ENCODE measurements at regions not wholly inside any gene's neighbourhood (a gene's known extent, or its start where the extent isn't known, plus 50 kb on each side); places are given as distances from the start of the nearest gene placed in this dataset.

DNA sequence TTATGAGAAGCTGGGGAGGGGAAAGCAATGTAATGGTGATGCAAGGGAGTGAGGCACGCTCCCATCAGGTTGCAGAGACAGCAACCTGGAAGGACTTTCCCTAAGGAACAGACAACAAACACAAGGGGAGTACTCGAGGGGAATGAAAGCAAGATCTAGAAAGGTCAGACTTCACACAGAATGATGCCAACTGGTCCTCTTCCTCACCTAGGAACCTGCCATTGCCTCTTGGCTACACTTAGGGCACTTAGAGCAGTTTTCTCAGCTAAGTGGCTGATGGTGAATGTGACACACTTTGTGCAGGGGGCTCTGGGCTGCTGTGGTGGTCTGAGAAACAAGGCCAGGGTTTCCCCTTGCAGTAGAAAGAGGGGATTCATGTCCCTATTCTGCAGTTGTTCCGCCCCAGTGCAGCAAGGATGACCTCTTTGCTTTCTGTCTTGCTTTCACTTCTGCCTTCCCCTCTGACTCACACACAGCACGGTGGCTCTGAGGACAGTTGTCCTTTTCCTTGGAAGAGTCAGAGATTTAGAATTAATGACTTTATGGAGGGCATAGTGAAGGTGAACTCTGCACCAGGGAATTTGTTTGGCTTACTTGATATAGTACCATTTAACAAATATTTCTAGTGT, 394.0 kb upstream of the KLF4 start:
- DNase-seq = peak; percentile 1

DNA sequence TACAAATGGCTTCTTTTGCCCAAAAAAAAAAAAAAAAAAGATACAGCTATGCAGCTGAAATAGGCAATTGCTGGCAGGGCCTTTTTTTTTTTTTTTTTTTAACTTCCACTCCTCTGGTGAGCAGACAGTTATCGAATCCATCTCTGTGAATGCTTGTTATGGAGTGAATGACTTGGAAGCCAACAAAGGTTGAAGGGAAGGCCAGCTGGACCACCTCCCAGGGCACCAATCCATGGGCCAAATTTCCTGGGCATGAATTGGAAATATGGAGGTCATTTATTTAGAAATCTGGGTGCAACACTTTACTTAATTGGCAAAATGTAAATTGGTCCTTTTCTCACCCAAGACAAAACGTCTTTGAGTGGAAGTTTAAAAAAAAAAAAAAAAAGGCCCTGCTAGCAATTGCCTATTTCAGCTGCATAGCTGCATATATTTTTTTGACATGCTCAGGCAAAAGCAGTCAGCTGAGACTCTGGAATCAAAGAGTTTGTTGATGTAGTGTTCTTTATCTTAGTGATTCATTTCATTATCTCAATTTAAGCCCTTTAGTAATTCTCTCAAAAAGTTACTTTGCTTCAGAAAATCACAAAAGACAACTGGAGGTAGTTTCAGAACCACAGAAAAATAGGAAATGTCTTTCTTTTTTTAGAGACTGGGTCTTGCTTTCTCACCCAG, 392.2 kb upstream of the KLF4 start:
- no peak for DNase-seq

DNA sequence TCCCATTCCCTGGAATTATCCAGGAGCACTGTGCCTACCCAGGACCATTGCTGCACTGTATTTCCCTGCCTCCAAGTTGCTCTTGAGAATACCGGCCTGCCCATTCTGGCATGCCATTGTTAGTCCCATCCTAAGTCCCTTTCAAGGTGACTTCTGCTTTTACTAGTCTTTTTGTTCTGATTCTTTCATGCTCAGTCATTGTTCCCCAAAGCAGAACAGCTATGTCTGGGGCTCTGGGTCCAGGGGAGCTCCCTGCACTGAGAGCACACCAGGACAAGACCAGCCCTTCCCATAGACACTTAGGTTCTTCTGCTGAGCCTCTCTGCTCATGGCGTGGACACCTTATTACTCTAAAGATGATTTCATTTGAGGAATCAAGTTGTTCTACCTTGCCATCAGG, 388.9 kb upstream of the KLF4 start:
- DNase-seq = no peak

DNA sequence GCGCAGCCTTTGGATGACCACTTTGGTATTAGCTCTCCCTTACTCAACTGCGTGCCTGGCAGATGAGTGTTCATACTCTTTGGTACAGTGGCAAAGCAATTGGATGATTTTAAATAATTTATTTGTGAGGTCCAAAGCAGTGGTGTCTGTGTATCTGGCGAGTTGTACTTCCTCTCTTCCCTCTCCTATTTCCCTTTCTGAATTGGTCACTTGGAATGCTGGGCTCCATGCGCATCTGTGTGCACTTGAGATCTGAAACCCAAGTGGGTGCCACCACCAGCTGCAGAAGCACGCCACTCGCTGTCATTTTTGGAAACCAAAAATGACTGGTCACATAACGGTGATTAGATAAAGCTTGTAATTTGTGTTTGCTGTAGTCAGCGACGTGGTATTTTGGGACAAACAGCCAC, 386.0 kb upstream of the KLF4 start:
- no peak for DNase-seq

DNA sequence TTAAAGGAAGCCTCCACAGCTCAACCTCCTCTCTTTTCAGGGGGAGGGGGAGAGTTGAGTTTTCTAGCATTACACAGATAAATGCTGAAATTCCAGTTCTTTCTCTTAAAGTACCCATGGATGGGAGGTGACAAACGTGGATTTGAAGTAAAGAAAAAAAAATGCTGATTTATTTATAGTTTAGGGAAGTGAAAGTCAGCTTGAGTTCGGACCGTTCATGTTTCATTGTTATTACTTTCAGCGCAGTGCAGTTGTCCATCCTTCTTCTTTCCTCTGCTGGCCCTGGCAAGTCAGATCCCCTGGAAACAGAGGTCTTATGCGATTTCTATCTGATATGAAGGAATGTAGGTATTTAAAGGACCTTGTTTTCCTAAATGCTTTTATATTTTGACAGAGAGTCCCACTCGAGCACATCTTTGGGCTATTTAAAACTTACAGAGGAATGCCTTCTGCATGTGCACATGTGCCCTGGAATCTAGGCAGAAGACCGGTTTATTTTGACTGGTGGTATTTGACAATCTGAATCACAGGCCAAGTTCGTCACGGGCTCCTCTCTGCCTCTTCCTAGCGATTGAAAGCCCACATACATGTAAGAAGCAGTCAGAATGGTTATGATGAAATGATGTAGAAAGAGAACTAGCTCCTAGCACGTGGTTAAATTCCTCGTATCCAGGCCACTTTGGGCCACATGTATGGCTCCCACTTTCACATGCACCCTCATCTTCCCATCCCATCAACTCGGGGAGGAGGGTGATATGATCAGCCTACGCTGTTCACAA, 385.2 kb upstream of the KLF4 start:
- no peak for DNase-seq

DNA sequence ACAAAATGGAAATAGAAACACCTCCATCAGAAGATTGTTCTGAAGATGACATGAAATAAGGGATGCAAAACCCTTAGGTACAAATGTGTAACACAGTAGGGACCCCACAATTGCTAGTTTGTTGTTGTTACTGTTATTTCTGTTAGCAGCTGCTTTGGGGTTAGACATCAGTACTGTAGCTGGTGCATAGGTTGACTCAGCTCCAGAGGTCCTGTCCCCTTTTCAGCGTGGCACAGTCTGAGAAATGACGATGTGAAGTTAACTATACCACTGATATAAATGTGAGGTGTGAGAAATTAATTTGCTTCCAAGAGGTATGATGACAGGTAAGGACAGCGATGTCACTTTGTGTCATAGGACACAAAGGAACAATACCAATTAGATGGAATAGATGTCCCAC, 384.6 kb upstream of the KLF4 start:
- DNase-seq = no peak

DNA sequence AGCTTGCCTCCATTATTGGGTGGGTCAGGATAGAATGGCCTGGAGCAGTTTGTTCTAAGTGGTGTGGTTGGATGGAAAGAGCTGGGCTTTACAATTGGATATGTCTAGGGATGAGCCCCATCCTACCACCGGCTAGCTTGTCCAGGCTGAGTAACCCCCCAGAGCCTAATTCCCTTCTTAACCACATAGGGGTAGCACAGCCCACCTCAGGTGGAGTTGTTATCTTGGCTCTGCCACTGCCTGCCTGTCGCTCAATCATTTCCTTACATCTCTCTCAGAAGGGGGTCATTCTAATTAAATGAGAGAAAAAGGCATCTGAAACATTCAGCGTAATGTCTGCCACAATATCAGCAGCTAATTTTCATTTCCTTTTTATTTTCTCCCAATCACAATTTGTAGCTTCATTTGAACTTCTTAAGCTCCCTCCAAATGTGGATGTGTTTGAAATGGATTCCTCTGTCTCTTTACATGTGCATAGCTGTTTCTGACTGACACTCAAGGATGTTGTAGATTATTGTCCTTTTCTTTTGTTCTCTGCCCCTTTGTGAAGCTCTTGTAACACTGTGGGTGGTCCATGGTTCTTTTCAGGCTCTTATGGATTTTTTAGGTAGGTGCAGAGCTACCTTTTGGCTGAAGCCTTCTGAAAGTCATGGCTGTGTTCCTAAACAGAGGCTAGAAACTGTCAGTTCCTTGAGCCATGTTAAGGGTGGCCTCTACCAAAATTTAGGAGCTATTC, 383.1 kb upstream of the KLF4 start:
- no peak for DNase-seq

DNA sequence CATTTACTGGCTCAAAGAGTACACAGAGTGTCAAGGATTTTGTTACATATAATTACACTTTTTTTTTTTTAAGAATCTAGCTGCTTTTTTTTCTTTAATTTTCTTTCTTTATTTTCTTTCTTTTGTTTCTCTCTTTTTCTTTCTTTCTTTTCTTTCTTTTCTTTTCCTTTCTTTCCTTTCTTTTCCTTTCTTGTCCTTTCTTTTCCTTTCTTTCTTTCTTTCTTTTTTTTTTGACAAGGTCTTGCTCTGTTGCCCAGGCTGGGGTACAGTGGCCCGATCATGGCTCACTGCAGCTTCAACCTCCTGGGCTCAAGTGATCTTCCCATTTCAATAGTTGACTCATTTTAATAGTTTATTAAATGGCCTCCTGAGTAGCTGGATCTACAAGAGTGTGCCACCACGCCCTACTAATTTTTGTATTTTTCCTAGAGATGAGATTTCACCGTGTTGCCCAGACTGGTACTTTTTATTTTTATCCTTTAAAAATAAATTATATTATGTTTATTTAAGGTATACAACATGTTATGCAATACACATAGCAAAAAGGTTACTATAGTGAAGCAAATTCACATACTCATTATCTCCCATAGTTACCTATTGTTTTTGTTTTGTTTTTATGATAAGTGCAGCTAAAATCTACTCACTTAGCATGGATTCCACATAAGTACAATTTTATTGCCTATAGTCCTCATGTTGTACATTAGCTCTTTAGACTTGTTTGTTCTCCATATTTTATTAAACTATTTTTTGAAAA, 381.5 kb upstream of the KLF4 start:
- no peak for DNase-seq

DNA sequence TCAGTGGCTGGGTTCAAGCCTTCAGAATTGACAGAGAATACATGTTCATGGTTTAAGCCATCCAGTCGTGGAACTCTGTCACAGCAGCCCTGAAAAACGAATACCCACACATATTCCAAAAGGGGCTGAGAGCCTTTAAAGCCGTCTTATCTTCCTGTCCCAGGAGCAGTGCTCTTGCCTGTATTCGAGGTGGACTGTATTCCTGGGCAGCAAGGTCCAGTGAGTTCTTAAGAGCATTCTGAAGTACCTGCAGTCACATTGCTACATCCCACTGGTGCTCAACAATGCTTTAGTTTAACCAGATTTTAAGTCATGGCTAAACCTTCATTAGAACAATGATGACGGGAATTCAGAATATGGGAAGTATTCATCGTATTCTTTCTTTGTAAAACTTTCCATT, 380.7 kb upstream of the KLF4 start:
- DNase-seq = no peak

DNA sequence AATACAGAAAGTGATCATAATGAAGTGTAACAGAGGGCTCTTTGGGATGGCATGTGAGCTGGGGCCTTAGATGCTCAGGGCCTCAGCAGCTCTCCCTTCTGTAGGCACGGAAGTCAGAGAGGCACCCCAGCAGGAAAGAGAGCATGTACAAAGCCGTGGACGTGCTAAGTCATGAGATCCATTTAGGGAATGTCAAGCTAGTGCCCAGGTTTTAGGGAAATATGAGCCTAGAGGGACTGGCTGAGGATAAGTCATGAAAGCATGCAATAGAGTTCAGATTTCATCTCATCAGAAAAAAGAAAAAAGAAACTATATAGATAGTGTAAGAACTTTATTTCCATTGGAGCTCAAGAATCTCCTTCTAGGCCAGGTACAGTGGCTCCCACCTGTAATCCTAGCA, 379.5 kb upstream of the KLF4 start:
- DNase-seq = no peak

DNA sequence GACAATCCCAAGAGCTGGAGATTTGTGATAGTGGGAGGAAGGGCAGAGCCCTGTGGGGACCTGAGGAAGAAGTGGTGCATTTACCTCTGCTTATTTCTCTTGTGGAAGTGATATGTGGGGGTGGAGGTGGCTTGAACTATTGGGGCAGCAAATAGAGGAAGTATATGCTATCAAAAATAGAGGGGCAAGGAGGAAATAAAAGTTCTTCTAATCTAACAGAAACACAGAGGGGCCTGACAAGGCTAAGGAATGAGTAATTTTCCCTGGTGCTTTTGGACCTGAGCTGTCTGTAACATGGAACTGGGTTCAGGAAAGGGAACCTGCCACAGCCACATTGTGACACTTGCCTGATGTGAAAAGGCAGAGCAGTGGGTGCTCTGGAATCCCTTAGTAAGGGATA, 378.6 kb upstream of the KLF4 start:
- DNase-seq = no peak

DNA sequence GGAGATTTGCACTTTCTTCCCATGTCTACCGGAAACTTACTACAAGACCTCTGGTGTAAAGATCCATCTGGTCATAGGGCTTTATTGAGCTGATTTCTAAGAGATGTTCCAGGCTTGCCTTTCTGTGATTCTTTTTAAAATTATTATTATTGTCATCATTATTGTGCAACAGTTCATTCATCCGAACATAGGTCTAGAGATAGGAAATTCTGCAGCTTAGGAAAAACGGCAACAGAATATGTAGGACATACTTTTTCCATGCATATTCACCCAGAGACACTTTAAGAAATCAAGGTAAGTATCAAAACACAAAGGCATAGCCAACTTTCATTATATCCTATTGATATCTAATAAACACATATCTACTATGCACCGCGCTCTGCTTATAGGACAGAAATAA, 378.2 kb upstream of the KLF4 start:
- no peak for DNase-seq

DNA sequence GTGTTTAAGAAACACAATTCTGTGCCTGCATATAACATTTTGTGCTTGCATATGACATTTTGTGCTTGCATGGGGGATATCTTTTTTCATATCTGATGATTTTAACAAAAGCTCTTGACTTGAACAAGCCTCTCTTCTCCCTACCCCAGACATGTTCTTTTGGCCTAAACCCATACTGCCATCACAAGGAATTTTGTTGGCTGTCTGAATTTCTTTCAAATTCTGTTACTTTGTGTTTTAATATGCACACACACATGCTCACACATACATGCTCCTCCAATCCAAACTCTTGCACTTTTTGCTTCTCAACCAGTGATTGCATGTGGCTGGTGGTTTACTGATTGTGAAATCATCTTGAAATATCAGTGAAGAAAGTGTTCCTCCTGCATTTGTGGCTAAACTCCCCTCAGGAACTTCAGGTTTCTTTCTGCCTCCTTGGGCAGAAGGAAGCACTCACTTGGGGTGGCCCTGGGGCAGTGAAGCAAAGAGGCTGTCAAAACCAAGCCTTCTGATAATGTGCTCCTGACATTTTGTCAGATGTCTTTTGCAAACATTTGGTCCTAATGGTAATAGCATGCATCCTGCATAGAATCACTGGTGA, 377.2 kb upstream of the KLF4 start:
- peak; percentile 0 for DNase-seq

DNA sequence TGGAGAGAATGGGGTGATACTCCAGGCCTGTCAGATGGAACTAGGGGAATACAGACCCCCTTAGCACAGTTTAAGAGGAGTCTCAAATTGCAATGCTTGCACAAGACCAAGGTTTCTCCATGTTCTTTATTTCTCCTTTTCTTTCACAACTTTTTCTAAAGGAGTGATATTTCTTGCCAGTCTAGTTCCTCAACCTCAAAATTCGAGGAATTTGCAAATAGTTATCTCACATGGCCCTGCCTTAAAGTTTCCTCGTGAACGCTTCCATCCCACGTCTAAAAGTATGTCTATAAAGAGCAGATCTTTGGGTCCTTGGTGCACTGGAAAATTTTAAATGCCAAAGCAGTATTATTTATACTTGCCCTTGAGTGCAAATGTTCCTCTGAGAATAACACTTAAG, 373.8 kb upstream of the KLF4 start:
- DNase-seq = no peak

DNA sequence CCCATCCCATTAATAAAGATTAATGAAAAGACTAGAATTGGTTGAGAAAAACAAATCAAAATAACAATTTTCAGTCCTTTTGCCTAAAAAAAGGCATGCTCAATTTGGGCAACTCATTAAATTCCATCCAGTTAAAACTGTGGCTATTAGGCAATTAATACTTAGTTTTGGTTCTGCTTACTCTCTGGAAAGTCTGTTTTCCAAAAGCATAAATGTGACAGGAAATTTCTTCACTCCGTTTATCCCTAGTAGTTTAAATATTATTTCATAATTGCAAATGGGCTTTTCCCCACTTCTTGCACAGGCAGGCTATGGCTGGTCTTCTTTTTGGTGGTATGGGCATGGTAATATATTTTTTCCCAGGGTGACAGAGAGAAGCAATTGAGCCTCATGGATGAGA, 373.3 kb upstream of the KLF4 start:
- no peak for DNase-seq

DNA sequence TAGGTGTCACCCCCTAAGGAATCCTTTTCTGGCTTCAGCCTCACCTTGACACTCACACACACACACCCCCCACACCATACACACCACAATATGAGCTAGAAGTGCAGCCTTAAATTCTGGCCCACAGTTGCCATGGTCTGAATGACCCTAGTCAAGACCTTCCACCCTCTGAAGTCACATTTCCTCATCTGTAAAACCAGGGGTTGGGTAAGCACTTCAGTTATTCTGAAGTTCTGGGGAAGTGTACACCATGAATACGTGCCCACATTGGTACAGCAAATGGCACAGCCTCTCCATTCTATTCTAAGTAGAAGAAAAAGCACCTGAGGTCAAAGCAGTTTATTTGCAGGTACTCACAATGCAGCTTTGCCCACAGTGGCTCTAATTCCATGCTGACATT, 372.8 kb upstream of the KLF4 start:
- DNase-seq = no peak

DNA sequence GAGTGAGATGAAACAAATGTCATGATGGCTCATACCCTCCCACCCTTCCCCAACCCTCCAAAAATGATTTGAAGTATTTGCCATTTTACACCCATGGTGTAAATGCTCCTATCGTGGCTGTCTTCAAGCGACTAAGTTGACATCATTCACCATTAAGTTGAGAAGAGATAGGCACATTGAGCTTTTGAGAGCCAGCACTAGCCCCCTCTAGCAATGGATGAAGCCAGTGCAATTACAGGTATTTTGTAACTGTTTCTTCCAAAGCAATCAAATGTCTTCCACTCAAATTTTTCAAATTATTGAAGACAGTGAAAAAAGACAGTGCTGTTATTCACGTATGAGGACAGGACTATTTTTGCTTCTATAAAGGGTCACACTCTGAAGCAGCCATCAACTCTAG, 371.5 kb upstream of the KLF4 start:
- DNase-seq = no peak

DNA sequence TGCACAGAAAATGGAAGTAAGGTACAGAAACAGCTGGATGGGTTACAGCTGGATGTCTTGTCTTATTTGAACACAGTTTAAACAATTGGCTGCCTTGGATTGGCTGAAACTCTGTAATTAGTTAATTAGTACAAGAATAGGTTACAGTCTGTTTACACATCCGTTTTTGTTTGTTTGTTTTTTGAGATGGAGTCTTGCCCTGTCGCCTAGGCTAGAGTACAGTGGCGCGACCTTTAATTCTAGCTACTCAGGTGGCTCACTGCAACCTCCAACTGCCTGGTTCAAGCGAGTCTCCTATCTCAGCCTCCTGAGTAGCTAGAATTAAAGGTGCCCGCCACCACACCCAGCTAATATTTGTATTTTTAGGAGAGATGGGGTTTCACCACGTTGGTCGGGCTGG, 368.7 kb upstream of the KLF4 start:
- DNase-seq = no peak

DNA sequence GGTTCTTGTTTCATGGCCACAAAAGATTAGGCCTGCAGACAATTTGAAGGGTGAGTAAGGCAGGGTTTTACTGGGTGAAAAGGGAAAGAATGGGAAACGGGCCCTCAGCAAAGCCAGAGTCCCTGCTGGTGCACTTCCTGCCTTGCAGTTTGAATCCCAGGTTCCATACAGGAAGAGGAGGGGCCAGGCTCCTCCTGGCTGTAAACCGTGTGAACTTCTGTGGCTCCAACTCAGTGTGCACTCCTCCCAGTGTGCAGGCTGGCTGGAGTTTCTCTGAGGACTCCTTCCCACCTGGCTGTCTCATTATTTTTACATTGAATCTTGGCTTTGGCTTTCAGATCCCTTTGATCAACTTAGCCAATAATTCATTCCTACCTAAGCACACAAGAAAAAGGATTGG, 367.1 kb upstream of the KLF4 start:
- no peak for DNase-seq

DNA sequence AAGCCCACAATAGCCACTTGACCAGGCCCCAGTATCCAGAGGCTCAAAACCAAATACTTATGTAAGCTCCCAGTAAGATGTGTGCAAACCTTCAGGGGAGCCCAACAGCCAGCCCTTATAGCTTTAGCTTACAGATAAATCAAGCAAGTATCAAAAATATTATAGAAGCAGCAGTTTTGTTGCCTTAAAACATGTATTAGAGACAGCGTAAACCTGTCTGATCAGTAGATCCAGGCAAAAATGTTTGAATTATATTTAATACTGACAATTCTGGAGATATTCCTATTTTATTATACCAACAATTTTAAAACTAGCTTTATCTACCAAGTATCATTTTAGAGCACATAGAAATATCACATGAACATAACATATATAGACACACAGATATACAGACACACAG, 365.6 kb upstream of the KLF4 start:
- DNase-seq = no peak

DNA sequence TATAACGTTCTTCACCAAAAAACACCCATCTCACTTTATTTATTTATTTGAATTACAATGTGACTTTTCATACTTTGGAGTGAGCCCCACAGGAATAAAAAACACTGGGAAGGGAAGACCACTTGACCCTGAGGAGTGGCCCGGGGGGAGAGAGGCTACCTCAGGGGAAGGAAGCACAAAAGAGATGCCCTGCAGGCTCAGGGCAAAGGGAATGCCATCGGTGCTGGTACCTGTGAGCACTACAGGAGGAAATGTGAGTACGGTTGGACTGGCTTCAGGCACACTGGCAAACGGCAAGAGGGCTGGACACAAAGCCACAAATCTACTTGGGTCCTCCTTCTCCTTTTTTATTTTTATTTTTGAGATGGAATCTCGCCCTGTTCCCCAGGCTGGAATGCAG, 363.9 kb upstream of the KLF4 start:
- DNase-seq = no peak

DNA sequence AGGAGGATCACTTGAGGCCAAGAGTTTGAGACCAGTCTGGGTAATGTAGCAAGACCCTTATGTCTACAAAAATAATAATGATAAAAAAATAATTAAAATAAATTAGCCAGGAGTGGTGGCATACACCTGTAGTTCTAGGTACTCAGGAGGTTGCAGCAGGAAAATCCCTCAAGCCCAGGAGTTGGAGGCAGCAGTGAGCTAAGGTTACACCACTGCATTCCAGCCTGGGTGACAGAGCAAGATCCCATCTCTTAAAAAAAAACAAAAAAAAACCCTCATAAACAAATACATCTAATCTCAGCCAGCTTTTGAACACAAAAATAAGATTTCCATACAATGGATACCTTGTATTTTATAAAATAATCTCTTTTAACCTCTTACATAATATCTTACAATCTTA, 363.3 kb upstream of the KLF4 start:
- no peak for DNase-seq

DNA sequence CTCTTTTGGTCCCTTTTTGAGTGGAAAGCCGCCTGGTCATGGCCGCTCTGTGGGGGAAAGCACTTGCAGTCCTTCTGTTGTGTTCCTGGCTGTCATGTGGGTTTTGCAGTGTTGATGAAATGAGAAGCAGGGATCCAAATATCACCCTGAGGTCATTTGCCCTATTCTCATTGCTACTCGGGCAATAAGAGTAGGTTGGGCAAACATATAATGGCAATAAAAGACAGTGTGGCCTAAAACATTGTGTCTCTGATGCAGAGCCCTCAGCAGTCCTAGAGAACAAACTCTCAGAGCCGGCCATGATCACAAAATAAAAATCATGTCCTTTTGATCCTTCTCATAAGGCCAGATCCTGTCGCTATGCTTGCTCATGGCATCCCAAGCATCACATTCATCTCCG, 361.1 kb upstream of the KLF4 start:
- no peak for DNase-seq
